ENCODE measurements at regions not wholly inside any gene's neighbourhood (a gene's known extent, or its start where the extent isn't known, plus 50 kb on each side); places are given as distances from the start of the nearest gene placed in this dataset.

DNA sequence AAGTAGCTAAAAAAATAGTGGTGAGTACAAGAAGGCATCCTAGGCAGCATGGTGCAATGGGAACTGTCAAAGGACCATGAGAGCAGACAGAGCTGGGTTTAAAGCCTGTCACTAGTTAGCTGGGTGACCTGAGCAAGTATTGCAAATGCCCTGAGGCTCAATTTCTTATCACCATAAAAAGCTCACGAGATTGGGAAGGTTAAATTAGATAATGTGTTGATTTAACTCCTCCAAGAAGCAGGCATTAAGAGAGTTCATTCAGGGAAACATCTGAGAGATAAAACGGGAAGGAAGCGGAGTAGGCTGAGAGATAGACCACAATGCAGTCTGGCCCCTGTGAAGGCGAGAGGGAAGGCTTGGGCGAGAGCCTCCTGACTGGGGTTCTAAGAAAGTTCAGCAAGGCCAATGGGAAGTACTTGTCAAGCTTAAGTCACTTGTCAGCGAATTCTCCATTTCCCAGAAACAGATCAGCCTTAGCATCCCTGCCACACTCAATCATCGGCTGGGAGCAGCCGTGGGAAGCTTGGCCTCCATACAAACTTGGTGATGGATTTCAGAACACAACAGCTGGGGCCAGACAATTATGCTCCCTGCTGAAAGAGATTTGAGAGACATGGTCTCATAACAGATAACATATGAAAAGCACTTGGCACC, 105.5 kb downstream of the POU4F1 start:
- TF ChIP-seq, protein P1, sequence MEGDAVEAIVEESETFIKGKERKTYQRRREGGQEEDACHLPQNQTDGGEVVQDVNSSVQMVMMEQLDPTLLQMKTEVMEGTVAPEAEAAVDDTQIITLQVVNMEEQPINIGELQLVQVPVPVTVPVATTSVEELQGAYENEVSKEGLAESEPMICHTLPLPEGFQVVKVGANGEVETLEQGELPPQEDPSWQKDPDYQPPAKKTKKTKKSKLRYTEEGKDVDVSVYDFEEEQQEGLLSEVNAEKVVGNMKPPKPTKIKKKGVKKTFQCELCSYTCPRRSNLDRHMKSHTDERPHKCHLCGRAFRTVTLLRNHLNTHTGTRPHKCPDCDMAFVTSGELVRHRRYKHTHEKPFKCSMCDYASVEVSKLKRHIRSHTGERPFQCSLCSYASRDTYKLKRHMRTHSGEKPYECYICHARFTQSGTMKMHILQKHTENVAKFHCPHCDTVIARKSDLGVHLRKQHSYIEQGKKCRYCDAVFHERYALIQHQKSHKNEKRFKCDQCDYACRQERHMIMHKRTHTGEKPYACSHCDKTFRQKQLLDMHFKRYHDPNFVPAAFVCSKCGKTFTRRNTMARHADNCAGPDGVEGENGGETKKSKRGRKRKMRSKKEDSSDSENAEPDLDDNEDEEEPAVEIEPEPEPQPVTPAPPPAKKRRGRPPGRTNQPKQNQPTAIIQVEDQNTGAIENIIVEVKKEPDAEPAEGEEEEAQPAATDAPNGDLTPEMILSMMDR (conservative IDR thresholded peaks at IDR 0.05 in 1 of 2, IDR thresholded peaks at IDR 0.05 in 1 of 2; ENCODE audit: low read depth in 1 of 2, low read length in 2 of 2): no peak
- TF ChIP-seq EZH2 (IDR thresholded peaks at IDR 0.05; ENCODE audit: low read length, missing control alignments): no peak

Data from fibroblast of lung (primary cell).